ENCODE measurements at regions not wholly inside any gene's neighbourhood (a gene's known extent, or its start where the extent isn't known, plus 50 kb on each side); places are given as distances from the start of the nearest gene placed in this dataset.

DNA sequence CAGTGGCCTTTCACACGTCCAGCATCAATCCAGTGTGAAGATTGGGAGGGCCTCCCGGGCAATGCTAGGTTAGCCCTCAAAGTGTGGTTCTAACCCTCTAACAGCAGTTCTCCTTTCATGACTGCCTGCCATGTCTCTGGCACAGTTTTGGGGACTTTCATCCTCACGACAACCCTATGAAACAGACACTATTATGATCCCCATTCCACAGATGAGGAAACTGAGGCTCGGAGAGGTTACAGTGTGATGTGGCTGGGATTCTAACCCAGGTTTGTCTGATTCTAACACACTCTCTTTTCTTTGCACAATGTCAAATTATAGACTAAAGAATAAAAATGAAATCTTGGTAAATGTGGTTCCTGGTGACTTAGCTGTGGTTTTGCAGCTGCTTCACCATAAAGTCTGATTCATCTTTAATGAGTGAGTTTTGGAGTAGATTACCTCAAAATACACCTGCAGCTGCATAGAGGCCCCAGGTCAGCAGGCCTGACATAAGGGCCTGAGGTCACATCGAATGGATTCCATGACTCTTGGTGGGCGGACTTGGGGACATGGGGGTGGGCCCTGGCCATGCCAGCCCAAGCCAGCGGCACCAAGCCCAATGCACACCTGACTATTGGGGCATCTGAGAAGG, 214.4 kb downstream of the GLI2 start:
- TF ChIP-seq CTCF (IDR thresholded peaks at IDR 0.05): no peak
- no peak for TF ChIP-seq POLR2A (IDR thresholded peaks at IDR 0.05)
- DNase-seq: no peak
- H3K27me3 ChIP-seq: no peaks in the 10 kb centered on the region
- no peaks in the 10 kb centered on the region for H3K9me3 ChIP-seq
- H3K36me3 ChIP-seq: no peaks in the 10 kb centered on the region
- H3K4me3 ChIP-seq: no peak overlapping the region
- no peaks in the 10 kb centered on the region for H3K4me1 ChIP-seq
- H3K27ac ChIP-seq: no peak overlapping the region

DNA sequence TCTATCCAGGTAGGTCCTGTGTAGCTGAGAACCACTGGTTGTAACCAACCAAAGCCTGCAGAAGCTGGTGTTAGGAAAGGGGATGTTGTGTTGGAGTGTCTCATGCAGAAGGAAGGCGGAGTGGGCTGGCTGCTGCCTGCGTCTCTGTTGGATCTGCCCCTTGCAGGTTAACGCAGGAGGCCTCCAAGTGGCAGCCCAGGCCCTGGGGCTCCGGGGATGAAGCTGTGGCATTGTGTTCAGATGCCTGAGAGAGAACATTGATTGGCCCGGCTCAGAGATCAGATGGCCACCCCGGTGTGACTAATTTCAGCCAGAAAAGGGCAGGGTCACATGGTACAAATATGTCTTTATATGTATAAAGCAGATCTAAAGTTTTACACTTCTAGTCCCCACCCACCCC, 216.0 kb downstream of the GLI2 start:
- no peak overlapping the region for H3K4me3 ChIP-seq
- no peaks in the 10 kb centered on the region for H3K27me3 ChIP-seq
- DNase-seq: no peak
- H3K27ac ChIP-seq: no peak overlapping the region
- no peaks in the 10 kb centered on the region for H3K9me3 ChIP-seq
- H3K36me3 ChIP-seq: no peaks in the 10 kb centered on the region
- no peaks in the 10 kb centered on the region for H3K4me1 ChIP-seq
- TF ChIP-seq CTCF (IDR thresholded peaks at IDR 0.05): no peak

- TF ChIP-seq POLR2A (IDR thresholded peaks at IDR 0.05) (no peak), CTCF (IDR thresholded peaks at IDR 0.05) (no peak)
- Histone ChIP-seq H3K4me3 (no peak overlapping the region), H3K27ac (no peak overlapping the region), H3K4me1 (no peaks in the 10 kb centered on the region), H3K36me3 (no peaks in the 10 kb centered on the region), H3K27me3 (no peaks in the 10 kb centered on the region), H3K9me3 (no peaks in the 10 kb centered on the region)
- no peak for DNase-seq
Measured at GRCh38 chr2:120952318-120952717, 216.7 kb downstream of the GLI2 start.

DNA sequence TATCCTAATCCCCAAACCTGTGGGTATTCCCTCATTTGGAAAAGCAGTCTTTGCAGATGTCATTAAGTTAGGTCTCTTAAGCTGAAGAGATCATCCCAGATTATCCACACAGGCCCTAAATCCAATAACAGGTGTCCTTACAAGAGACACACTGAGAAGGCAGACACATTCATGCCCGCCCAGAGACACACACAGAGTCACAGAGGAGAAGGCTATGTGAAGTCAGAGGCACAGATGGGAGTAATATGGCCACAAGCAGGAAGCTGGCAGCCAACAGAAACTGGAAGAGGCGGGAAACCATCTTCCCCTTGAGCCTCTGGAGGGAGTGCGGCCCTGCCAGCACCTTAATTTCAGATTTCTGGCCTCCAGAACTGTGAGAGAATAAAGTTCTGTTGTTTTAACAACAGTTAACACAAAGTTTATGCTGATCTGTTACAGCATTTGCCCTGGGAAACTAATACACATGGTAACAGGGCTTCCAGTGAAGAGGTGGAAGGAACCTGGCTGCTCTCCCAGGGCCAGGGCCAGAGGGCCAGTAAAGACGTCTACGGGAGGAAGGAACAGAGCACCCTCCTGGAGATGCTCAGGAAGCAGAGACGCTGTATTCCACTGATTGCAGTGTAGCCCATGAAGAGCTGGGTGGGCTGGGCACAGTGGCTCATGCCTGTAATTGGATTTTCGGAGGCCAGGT, 217.5 kb downstream of the GLI2 start:
- TF ChIP-seq CTCF (IDR thresholded peaks at IDR 0.05): no peak
- TF ChIP-seq POLR2A (IDR thresholded peaks at IDR 0.05): no peak
- no peaks in the 10 kb centered on the region for H3K27me3 ChIP-seq
- H3K36me3 ChIP-seq: no peaks in the 10 kb centered on the region
- H3K27ac ChIP-seq: no peak overlapping the region
- H3K4me1 ChIP-seq: no peaks in the 10 kb centered on the region
- no peak overlapping the region for H3K4me3 ChIP-seq
- no peaks in the 10 kb centered on the region for H3K9me3 ChIP-seq
- no peak for DNase-seq

DNA sequence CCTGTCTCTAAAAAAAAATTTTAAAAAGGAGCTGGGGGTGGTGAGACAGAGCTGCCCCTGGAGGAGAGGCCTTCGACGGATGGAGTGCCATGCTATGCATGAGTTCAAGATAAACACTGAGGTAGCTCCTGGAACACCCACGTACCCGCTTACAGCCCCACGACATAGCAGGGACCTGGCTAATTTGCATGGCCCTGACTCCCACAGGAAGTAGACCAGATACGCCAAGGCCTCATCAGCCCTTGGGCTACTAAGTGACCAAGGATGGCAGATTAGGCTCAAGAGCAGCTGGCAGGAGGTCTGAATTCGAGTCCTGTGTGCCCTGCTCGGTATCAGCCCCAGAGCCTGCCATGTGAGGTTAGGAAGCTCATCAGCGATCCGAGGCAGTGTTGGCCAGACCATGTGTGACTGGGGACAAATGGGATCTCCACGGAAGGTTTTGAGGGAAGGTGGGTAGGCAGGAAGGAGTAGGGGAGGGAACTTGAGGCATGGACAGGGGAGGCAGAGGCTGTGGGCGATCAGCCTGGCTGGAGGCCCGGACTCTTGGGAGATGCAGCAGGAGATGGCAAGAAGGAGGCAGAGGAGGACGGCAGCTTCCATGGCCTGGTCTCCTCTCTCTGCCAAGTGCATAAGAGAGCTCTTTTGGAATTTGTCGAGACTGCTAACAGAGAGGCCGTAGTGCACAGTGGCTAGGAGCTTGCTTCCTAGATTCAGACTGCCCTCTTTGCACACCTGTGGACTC, 218.3 kb downstream of the GLI2 start:
- no peak overlapping the region for H3K27ac ChIP-seq
- no peaks in the 10 kb centered on the region for H3K4me1 ChIP-seq
- TF ChIP-seq POLR2A (IDR thresholded peaks at IDR 0.05): no peak
- no peak for TF ChIP-seq CTCF (IDR thresholded peaks at IDR 0.05)
- DNase-seq: no peak
- no peak overlapping the region for H3K4me3 ChIP-seq
- no peaks in the 10 kb centered on the region for H3K9me3 ChIP-seq
- H3K36me3 ChIP-seq: no peaks in the 10 kb centered on the region
- no peaks in the 10 kb centered on the region for H3K27me3 ChIP-seq
